ENCODE measurements at regions not wholly inside any gene's neighbourhood (a gene's known extent, or its start where the extent isn't known, plus 50 kb on each side); places are given as distances from the start of the nearest gene placed in this dataset.

DNA sequence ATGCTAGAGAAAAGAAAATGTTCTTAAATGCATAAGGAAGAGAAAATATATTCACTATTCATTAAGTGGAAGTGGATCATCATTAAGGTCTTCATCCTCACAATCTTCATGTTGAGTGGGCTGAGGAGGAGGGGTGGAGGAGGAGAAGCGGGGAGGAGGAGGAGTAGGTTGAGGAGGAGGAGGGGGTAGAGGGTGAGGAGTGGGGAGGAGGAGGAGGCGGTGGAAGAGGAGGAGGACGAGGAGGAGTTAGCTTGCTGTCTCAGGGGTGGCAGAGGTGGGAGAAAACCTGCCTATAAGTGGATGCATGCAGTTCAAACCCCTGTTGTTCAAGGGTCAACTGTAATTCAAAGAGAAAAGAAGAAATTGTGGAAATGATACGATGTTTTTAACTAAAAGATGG lies 71.6 kb downstream of the MYEOV start:
- no peak for DNase-seq

GRCh38 chr11:69366591-69366990 lies 72.6 kb downstream of the MYEOV start:
- DNase-seq, result no peak

DNA sequence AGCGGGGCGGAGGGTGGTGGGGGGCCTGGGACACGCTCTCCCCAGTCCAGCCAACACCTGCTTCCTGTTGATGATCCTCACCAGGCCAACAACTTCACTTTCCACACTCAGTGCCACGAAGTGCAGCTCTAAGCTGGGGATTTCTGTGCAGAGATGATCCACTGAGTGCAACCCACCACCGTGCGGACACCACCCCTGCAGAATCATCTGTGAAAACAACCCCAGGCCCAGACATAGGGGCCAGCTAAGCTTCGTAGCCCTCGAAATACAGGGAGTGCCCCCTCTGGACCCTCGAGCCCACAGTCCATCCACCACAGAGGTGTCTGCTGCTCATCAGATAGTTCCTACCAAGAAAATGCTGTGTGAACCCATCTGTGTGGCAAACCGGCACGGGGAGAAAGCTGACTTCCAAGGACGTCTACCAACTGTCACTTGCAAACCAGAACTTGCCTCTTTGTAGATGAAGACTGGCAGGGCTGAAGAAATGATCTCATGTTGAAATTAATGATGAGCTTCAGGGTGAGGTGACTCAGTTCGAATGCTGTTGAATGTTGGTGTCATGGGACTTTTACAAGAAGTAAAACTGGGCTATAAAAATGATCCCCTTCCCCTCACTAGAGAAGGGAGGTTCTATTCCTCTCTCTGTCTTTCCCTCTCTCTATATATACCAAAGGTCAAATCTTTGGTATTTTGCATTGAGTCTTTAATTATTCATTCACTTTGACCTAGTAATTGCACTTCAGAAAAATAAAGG lies 73.4 kb downstream of the MYEOV start:
- no peak for DNase-seq

GRCh38 chr11:69368119-69368880 lies 74.3 kb downstream of the MYEOV start:
- no peak for DNase-seq

DNA sequence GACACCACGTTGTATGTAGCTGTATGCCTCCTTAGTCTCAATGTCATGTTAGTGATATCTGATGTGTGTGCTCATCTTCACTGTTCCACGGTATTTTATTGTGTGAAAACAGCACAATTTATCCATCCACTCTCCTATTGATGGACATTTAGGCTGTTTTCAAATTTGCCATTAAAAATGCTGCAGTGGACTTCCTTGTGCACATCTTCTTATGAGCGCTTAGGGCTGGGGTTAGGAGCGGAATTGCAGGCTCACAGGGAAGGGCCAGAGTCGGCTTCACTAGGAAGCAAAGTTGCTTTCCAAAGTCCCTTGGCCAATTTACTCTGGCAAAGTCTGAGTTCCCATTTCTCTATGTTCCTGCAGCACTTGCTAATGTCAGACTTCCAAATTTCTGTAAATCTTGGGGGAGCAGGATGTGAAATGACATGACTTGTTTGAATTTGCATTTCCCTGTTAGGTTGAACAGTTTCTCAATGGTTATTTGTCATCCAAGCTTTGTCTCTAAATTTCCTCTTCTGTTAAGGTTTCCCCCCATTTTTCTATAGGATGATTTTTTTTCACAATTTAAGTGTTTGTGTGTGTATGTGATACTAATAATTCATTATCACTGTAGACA lies 75.4 kb downstream of the MYEOV start:
- no peak for DNase-seq

- DNase-seq, result no peak
Measured at GRCh38 chr11:69369945-69370344, 76.0 kb downstream of the MYEOV start.

- DNase-seq, result no peak
Measured at GRCh38 chr11:69370984-69371709, 77.2 kb downstream of the MYEOV start.

GRCh38 chr11:69371731-69372588 lies 78.0 kb downstream of the MYEOV start:
- no peak for DNase-seq

DNA sequence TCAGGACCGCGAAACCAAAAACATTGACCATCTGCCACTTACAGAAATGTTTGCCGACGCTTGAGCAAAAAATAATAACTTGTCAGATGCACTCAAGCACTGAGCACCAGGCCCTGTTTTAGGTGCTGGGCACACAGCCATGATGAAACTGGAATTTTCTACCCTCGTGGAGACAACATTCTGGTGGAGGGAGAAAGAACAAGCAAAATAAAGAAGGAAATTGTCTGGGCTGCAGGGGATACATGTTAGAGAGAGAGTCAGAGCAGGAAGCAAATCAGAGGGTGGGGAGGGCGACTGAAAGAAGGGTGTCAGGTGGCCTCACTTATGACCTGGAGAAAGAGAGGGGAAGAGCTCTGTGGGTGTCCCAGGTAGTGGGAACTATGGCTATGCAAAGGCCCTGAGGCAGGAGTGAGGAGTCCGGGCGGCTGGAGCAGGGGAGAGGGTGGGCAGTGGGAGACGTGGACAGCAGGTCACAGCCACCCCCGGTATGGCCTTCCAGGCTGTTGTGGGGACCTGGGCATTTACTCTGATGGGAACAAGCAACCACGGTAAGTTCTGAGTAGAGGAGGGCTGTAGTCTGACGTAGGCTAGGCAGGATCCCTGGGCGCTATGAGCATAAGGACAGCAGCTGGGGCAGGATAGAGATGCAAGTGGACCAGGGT lies 78.8 kb downstream of the MYEOV start:
- DNase-seq, result no peak

DNA sequence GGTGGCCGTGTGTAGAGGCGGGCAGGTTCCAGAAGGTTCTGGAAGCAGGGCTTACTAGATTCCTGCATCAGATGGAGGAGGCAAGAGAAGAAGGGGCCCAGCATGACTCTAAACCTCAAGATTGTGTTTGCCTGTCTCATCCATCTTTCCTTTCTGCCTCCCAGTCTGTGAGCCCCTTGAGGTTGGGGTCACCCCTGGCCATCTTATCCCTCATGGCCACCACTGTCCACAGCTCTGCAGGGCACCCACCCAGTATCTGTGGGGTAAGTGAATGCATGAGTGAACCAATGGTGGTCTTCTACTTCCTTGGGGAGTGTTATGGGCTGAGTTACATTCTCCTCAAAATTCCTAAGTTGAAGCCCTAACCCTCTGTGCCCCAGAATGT lies 79.3 kb downstream of the MYEOV start:
- no peak for DNase-seq

GRCh38 chr11:69374110-69374945 lies 80.4 kb downstream of the MYEOV start:
- no peak for DNase-seq

DNA sequence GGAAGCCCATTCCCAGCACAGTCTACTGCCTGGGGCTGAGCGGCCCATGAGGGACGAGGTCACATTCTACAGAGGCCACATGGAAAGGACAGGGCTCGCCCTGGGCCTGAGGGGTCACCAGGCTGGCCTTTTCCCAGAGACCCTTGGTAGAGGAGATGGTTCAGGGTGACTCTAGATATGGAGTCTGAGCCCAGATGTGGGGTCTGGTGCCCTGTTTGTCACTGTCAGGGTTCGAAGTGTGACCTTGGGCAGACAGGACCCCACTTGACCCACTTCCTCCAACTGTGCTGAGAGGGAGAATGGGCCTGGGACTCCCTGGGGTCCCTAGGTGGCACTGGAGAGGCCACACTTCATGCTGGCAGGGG lies 81.0 kb downstream of the MYEOV start:
- no peak for DNase-seq

DNA sequence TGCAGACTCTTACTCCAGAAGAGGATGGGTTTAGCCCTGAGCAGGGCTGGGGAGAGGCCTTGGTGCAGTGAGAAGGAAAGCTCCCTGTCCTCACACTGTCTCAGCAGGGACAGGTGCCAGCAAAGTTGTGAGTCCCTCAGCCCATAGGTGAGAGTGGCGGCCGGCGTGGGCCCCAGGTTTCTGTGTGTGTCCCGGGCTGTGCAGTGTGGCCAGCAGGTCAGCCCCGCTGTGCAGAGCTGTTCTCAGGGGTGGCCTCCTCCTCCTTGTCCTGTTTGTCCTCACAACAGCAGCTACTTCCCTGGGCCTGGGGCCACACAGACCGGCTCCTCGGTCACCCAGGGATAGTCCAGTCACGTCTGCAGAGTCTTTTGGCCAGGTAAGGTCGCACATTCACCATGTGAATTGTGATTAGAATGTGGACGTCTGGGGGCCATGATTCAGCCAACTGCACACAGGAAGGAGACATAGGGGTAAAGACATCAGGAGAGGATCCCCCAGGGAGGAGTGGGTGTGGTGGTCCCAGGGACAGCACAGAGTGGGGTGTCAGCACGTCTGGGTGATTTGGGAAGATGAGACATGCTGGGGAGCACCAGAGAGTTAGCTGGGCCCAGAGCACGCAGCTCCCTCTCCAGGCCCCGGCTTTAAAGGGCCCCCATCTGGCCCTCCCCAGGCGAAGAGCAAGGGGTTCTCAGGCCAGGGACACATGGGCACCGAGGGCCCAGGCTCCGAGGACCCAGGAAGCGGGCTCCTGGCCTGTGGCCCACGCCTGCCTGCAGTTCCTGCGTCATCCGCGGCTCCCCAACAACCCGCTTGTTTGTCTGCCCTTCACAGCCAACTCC lies 81.6 kb downstream of the MYEOV start:
- no peak for DNase-seq

DNA sequence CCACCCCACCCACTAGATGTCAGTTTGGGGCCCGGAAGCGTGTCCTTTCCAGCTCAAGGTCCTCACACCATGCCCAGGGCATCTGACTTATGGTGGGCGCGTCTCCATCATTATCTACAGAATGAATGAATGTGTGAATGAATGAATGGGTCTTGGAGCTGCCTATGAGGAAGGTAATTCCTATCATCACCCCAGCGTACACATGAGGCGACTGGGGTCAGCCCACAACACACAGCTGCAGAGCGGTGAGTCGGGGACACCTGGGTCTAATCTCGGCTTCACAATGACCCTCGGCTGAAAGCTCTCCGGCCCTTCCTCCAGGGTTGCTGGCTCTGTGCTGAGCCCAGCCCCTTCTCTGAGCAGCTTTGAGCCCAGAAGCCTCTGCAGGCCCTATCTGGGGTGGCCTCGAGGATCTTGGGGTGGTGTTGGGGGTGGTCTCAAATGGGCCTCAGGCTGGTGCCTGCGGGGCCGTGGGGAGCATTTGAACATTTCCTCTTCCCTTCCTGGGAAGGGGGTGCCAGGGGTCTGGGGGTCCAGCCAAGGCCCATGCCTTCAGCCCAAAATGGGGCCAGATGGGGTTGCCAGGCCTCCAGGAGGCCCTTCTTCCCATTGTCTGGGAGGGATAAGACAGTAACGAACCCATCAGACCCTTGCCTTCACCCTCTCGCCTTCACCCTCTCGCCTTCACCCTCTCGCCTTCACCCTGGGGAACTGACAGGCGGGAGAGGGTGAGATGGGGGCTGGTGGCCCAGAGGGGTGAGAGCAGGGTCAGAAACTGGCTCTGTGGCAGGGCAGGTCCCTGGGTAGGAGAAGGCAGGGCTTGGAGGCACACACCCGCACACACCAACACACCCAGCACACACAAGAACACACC lies 82.4 kb downstream of the MYEOV start:
- DNase-seq, result no peak

DNA sequence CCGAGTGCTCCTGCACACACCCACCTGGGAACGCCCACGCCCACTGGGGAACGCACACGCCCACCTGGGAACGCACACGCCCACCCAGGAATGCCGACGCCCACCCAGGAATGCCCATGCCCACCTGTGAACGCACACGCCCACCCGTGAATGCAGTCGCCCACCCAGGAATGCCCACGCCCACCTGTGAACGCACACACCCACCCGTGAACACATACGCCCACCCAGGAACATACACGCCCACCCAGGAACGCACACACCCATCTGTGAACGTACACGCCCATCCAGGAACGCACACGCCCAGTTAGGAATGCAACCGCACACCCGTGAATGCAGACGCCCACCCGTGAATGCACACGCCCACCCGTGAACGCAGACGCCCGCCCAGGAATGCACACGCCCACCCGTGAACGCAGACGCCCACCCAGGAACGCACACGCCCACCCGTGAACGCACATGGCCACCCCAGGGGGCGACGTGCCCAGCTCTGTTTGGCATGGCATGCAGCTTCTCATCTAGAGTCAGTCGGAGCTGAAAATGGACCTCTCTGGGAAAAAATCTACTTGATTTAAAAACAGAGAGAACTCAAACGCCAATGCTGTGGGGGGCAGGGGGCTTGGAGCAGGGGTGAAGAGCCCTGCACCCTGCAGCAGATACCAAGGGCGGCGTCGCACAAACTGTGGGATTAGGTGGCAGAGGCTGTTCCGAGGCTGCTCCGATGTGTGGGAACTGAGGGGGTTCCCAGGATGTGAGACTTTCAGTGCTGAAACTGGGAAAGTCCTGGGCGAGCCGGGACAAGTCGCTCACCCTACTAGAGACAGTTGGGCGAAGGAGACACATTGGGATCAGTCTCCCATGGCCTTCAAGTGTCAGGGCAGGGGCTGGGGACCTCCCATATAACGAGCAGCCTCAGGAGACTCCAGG lies 83.3 kb downstream of the MYEOV start:
- DNase-seq, result no peak

DNA sequence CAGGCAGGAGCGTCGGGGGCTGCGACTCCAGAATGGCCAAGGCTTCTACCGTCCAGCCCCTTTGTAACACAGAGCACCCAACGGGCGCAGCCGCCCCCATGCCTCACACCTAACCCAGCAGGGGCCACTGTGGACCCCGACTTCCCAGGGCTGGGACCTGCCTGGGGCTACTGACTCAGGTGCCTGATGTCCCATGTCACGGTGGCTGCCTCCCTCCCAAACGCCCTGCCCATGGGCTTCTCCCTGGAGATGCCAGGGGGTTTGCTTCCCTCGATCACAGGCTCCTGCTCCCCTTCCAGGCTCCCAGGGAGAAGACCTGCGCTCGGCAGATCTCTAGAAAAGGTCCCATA lies 84.0 kb downstream of the MYEOV start:
- DNase-seq, result no peak

DNA sequence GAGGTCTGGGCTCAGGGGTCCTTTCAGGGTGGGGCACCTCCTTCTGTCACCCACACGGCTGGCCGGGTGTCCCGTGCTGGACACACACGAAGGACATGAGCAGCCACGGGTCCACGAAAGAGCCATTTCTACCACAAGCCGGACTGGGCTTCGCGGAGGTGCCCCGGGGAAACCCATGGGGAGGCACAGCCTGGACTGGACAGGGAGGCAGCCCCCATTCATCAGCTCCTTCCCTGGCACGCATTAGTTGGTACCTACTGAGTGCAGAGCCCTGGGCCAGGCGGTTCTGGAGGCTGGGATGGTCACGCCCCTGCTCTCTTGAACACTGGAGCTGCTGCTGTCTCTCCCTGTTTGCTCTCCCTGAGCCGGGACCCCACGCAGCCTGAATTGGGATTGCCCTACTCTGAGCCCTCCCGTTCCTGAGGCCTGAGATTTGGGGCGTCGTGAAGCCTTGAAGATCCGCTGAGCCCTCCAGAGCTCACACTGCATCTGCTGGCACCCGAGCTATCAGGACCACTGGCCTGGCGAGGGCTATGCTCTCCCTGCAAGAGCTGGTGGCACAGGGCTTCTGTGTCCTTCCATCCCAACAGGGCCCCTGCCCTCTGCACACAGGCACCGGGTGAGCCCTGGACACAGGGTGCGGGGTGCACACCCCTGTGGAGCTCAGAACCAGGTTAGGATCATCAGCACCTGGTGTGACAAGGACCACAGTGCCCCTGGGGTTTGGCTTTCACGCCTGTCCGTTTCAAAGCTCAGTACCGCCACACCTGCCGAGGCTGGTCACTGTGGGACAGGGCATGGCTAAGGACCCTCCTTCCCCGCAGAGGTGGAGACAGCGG lies 84.6 kb downstream of the MYEOV start:
- DNase-seq, result no peak
